Uterus (tissue), 3 donors: ENCODE measurements at regions not wholly inside any gene's neighbourhood (a gene's known extent, or its start where the extent isn't known, plus 50 kb on each side); places are given as distances from the start of the nearest gene placed in this dataset.

ENCODE experiments used
- DNase-seq, 2 donors: peaks; one replicate each; pipeline ENCODE4 v3.0.0-alpha.2; 2019 to 2020
- H3K27ac ChIP-seq, 2 donors: fragments of 200-600 bp; sonication (generic); 1 replicate in 1 of 2; 2 replicates in 1 of 2; pipeline ENCODE4 v1.5.1; 2016 to 2018
- H3K27me3 ChIP-seq, 2 donors: fragments of 200-600 bp; sonication (generic); one replicate each; pipeline ENCODE4 v1.5.1; 2018 to 2019; ENCODE audit warnings: control low read depth in 1 of 2
- H3K36me3 ChIP-seq, 2 donors: fragments of 200-600 bp; sonication (generic); one replicate each; pipeline ENCODE4 v1.5.1; 2019; ENCODE audit warnings: control low read depth in 1 of 2
- H3K4me1 ChIP-seq, 2 donors: fragments of 200-600 bp; sonication (generic); one replicate each; pipeline ENCODE4 v1.5.1; 2018 to 2019; ENCODE audit warnings: control low read depth in 1 of 2
- H3K4me3 ChIP-seq, 2 donors: fragments of 200-600 bp; sonication (generic); 1 replicate in 1 of 2; 2 replicates in 1 of 2; pipeline ENCODE4 v1.5.1; 2018 to 2019; ENCODE audit warnings: mild to moderate bottlenecking in 1 of 2
- H3K9me3 ChIP-seq, 2 donors: fragments of 200-600 bp; sonication (generic); one replicate each; pipeline ENCODE4 v1.5.1; 2019; ENCODE audit warnings: control low read depth in 1 of 2
- POLR2A ChIP-seq, 2 donors: fragments of 450-650 bp; IDR thresholded peaks; one replicate each; pipeline ENCODE4 v1.6.1; 2016; ENCODE audit warnings: antibody characterized with exemption in 2 of 2, mild to moderate bottlenecking in 1 of 2, moderate library complexity in 1 of 2
- intact Hi-C: fragments of 100-400 bp; cut with DNase I; formaldehyde crosslinking; loops from one replicate; pipeline ENCODE4 v1.15.1; 2023; ENCODE audit warnings: low total_unique reads
- TF ChIP-seq, protein P1 (sequence below), 4 experiments: fragments of 200-600 bp in 2 of 4; fragments of 450-650 bp in 2 of 4; sonication (generic) in 2 of 4; IDR thresholded peaks; one replicate each; pipeline ENCODE4 v1.5.1; 2016 to 2019; ENCODE audit warnings: antibody characterized with exemption in 4 of 4, mild to moderate bottlenecking in 2 of 4, moderate library complexity in 1 of 4
- donor health status: DM: yes; HTN: yes; CAD: no.

DNA sequence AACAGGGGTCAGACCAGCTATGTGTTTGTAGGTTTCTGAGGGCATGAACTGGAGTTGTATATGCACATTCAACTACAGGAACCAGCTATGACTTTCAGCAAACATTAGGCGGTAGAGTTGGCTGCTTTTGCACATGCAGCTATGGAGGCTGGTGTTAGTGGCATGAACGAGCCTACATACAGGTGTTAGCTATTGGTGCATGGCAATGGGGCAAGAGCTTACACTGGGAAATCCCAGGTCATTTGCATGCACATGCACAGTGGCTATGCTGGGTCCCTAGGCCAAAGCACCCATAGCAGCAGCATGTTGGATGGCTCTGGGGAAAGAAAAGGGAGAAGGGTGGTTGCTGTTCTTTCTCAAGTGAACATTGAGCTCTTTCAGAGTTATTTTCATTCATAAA is 1018.5 kb upstream of the PHF14 start:
- intact Hi-C loops, result no loop called here
- H3K27me3 ChIP-seq, result no peaks in the 10 kb centered on the region
- TF ChIP-seq, protein P1, sequence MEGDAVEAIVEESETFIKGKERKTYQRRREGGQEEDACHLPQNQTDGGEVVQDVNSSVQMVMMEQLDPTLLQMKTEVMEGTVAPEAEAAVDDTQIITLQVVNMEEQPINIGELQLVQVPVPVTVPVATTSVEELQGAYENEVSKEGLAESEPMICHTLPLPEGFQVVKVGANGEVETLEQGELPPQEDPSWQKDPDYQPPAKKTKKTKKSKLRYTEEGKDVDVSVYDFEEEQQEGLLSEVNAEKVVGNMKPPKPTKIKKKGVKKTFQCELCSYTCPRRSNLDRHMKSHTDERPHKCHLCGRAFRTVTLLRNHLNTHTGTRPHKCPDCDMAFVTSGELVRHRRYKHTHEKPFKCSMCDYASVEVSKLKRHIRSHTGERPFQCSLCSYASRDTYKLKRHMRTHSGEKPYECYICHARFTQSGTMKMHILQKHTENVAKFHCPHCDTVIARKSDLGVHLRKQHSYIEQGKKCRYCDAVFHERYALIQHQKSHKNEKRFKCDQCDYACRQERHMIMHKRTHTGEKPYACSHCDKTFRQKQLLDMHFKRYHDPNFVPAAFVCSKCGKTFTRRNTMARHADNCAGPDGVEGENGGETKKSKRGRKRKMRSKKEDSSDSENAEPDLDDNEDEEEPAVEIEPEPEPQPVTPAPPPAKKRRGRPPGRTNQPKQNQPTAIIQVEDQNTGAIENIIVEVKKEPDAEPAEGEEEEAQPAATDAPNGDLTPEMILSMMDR (IDR thresholded peaks at IDR 0.05), result no peak
- no peak for TF ChIP-seq POLR2A (IDR thresholded peaks at IDR 0.05)
- no peak overlapping the region for H3K27ac ChIP-seq
- no peak overlapping the region for H3K4me3 ChIP-seq
- no peaks in the 10 kb centered on the region for H3K36me3 ChIP-seq
- no peaks in the 10 kb centered on the region for H3K4me1 ChIP-seq
- no peaks in the 10 kb centered on the region for H3K9me3 ChIP-seq
- DNase-seq, result no peak

DNA sequence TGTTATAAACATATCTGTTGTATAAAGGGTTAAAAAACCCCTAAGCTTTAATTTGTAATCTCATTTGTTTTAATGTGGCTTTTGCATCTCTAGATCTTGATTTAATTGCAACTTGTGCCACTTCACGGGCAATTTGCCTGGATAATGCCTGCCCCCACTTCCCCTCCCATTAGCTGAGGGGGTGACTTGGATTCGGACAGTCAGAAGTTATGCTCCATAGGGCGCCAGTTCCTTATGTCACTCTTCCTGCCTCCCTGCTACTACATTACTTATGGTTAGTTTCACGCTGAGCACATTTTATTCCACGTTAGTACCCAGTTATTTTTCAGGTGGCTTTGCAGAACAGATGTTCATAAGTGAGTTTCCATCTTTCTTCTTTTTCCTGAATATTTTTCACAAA is 1015.2 kb upstream of the PHF14 start:
- Histone ChIP-seq H3K27ac (no peak overlapping the region), H3K9me3 (no peaks in the 10 kb centered on the region), H3K27me3 (no peaks in the 10 kb centered on the region), H3K36me3 (no peaks in the 10 kb centered on the region), H3K4me1 (no peaks in the 10 kb centered on the region), H3K4me3 (no peak overlapping the region)
- TF ChIP-seq, protein P1 (IDR thresholded peaks at IDR 0.05), result no peak
- no peak for TF ChIP-seq POLR2A (IDR thresholded peaks at IDR 0.05)
- intact Hi-C loops, result no loop called here
- DNase-seq, result no peak

DNA sequence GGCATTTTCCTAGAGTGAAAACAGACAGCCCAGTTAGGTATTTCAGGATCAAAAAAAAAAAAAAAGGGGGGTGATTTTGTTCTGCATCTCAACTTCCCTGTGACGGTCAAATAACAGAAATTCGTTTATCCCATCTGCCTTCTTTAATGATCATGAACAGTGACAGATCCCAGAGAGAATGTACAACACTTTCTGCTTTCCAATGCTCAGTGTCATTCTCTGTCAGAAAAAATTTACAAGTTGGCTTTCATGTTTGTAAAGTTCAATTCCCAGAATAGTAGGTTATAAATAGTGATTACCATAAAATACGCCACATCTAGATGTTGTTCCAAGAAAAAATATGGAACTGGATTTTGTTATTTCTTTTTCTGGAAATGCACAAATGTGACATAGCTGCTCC is 1013.2 kb upstream of the PHF14 start:
- Histone ChIP-seq H3K27me3 (no peaks in the 10 kb centered on the region), H3K4me3 (no peak overlapping the region), H3K36me3 (no peaks in the 10 kb centered on the region), H3K4me1 (no peaks in the 10 kb centered on the region), H3K27ac (no peak overlapping the region), H3K9me3 (no peaks in the 10 kb centered on the region)
- no peak for TF ChIP-seq POLR2A (IDR thresholded peaks at IDR 0.05)
- TF ChIP-seq, protein P1 (IDR thresholded peaks at IDR 0.05), result no peak
- intact Hi-C loops, result no loop called here
- no peak for DNase-seq

DNA sequence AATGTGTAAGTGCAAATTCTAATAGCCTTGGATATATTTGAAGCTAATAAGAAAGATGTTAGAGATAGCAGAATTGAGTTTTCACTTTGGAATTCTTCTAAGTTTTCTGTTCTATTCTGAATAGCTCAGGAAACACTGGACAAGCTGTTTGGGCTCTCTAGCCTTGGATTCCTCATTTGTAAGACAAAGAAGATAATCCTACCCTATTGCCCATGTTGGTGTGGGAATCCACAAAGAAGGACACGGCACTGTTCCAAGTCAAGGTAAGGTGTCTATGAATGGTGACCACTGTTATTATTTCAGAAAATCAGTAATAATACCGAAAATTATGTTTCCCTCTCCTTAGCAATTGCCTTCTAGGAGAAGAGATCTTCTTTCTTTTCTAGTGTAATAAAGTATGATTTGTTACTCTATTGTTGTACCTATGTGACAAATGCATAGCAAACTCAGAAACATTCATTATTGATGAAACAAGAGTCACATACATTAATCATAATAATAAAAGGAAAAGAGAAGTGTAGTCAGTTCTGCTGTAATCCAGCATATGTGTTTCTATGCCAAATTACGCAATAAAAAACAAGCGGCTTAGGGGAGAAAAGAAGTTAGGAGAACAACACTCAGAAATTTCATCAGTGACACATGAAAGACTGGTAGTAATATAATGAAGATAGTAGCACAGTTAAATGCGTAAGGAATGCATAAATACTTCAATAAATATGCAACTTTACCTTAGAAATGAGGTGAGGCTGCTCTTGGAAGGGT is 1012.3 kb upstream of the PHF14 start:
- H3K27me3 ChIP-seq, result no peaks in the 10 kb centered on the region
- intact Hi-C loops, result no loop called here
- H3K4me3 ChIP-seq, result no peak overlapping the region
- no peak for DNase-seq
- H3K4me1 ChIP-seq, result no peaks in the 10 kb centered on the region
- no peak for TF ChIP-seq POLR2A (IDR thresholded peaks at IDR 0.05)
- TF ChIP-seq, protein P1 (IDR thresholded peaks at IDR 0.05), result no peak
- H3K27ac ChIP-seq, result no peak overlapping the region
- no peaks in the 10 kb centered on the region for H3K9me3 ChIP-seq
- no peaks in the 10 kb centered on the region for H3K36me3 ChIP-seq

DNA sequence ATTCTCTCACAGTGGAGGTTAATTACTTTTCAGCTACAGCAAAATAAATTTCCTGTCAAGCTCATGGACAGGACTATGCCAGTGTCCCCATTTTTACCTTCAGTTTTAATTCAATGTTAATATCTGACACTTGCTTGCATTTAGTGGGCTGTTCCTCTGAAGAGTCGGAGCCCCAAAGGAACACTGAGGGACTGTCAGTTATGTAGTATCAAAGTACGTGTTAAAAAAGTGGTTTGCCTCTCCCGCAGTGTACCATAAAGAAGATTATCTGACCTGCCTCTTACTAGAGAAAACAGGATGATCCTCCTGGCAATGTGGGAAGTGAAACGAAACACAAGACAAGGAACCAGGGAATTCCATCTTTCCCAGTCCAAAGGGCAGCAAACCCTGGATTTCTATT is 1010.9 kb upstream of the PHF14 start:
- peak overlapping the region in 1 of 2 donors; percentile 10 for H3K27ac ChIP-seq
- H3K36me3 ChIP-seq, result no peaks in the 10 kb centered on the region
- H3K4me3 ChIP-seq, result no peak overlapping the region
- TF ChIP-seq POLR2A (IDR thresholded peaks at IDR 0.05), result no peak
- TF ChIP-seq, protein P1 (IDR thresholded peaks at IDR 0.05), result no peak
- no peaks in the 10 kb centered on the region for H3K9me3 ChIP-seq
- H3K27me3 ChIP-seq, result no peaks in the 10 kb centered on the region
- no peaks in the 10 kb centered on the region for H3K4me1 ChIP-seq
- intact Hi-C loops, result no loop called here
- no peak for DNase-seq
